HG03196 (cell line): ENCODE measurements at regions not wholly inside any gene's neighbourhood (a gene's known extent, or its start where the extent isn't known, plus 50 kb on each side); places are given as distances from the start of the nearest gene placed in this dataset.

Experiments used
- ATAC-seq: cut with Tn5 transposase; IDR thresholded peaks from one replicate; pipeline ENCODE4 v1.9.1; 2021; ENCODE audit not compliant: unreplicated experiment

DNA sequence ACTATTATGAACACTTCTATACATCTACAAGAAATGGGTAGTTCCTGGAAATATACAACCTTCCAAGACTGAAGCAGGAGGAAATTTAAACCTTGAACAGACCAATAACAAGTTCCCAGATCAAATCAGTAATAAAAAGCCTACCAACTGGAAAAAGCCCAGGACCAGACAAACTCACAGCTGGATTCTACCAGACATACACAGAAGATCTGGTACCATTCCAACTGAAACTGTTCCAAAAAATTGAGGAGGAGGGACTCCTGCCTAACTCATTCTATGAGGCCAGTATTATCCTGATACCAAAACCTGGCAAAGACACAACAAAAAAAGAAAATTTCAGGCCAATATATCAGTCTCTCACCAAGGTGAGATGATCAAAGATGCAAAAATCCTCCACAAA, 189.4 kb downstream of the RPS29 start:
- no peak for ATAC-seq

DNA sequence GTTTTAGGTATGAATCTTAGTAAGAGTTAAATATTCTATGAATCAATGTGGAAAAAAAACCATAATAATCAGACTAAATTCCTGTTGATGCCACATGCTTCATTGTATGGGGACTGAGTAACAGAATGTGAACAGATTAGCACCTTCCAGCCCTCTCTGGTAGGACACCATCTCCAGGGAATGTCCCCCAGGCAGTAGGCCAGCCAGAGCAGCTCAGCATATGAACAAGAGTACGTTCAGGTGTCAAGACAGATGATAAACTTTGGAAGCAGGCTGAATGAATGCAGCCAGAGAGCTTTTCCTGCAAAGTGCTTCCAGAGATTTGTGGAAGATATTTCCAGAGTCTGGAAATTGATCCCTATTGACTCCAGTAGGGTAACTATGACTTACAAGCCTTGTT, 204.4 kb downstream of the RPS29 start:
- no peak for ATAC-seq

DNA sequence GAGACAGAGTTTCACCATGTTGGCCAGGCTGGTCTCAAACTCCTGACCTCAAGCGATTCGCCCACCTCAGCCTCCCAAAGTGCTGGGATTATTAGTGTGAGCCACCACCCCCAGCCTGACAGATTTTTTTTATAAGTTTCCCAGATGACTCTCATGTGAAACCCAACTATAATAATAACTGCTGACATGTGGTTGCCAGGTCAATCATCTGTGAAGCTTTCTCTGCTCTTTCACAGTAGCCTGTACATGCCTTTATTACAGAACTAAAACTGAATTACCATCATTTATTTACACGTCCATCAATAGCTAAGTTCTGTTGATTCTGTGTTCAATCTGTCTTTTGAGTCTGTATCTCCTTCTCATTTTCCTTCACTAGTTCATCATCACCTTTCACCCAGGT, 218.5 kb downstream of the RPS29 start:
- no peak for ATAC-seq

DNA sequence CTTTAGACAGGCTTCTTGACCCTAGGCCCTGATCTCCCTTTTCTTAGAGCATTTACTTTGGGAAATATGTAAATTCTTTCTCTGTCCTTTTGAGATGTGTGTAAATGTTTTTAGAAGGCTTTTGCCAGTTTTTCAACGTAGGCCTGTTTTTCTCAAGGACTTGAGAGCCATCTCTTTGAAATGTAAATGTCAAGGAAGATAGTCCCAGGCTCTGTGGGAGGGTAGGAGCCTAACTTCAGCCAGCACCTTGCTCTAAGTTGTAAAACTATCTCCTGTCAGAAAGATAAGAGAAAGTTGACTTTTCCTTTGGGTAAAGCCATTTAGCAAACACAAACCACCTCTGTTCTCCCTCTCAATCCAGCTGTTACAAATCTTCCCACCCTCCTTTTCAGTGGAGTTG, 219.8 kb downstream of the RPS29 start:
- no peak for ATAC-seq

DNA sequence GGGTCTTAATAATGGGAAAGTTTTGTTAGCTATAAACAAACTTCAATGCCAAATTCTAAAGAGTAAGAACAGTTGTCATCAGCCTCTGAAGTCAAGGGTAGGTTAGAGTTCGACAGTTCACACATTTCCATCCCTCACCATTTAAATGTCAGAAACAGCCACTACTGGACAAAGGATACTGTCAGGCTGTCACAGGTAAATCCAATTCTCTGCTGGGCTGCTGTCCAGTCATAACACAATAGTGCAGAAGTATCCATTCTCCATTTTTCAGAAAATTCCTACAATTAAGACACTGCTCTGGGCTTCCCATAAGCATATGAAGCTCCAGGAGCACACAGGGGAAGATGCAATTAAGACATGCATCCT, 221.4 kb downstream of the RPS29 start:
- no peak for ATAC-seq

DNA sequence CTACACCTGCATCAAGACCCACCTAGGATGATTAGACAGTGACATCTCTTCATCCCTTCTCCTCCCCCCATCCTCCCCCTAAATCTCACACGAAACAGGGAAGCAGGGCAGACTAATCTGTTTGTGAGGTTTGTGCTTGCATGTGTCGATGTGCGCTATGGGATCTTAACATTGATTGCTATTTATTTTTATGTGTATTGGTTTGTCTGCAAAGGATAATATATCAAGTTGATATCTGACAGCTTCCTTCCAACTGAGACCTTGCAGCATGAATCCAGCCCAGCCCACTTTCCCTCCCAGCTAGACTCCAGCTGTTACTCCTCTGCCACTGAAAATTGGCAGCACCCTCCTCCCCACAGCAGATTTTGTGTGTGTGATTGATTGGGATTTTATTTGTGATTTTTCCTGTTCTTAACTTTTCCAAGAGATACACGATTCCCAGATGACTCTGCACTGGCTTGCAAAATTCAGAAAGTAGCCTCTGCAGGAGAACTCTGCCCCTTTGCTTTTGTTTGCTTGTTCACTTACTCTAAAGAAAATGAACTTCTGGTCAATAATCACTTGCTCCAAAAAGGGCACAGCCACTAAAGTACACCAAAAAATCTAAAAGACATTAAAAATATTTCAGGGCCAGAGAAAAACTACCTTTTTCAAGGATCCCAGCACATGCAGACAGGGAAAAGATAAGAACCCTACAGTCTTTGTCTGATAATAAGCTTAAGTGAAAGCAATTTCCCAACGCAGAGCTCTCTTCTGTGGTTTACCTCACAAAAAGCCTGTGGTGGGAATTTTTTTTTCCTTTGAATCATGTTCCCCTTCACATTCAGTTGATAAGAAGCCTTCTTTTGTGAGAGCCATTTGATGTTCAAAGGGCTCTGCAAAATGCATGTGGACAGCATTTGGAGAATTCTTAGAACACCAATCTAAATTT, 222.1 kb downstream of the RPS29 start:
- ATAC-seq, result no peak

DNA sequence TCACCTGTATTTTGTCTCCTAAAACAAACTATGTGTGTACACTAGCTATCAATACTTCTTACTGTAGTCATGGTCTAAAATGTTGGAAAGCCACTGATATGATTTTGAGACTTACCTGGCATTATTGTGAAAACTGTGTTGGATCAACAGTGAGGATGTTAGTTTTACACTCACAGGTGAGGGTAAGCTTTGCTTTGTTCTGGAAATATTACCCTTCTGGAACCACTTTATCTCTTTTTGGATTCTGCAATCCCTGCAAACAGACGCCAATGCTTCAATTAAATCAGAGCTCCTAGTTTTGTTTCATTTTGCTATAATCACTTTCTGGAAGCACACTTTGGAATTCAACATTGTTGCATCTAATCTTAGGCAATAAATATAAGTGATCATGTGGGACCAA, 223.3 kb downstream of the RPS29 start:
- no peak for ATAC-seq

DNA sequence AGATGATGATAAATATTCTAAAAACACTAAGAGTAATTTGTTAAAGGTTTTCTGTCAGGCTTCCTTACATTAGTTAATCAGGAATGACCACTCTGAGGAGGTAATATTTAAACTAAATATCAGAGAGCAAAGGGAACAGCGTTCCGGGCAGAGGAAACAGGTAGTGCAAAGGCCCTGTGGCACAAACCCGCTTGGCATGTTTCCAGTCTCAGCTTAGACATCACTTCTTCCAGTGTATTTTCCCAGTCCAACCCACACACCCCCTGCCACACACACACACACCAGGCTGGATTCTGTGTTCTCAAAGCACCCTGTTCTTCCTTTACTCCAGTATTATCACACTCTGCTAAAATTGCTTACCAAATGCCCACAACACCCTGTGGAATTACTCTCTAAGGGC, 247.1 kb downstream of the RPS29 start:
- ATAC-seq, result no peak

DNA sequence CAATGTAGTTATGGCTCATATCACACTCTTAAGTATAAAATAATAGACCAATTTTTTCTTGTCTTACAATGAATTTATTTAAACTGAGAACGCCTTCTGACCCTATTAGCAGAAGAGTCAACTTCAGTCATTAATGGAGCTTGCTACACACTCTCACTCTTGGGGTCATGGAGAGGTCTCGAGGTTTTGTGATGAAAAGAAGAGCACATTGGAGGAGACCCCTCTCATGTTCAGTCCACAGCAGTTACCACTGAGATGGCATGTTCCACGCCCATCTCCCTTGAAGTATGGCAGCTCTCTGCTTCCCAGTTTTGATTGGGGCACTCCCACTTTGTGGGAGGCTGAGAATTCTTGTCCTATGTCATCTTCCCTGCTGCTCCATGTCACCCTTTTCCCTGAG, 266.4 kb downstream of the RPS29 start:
- ATAC-seq, result no peak

DNA sequence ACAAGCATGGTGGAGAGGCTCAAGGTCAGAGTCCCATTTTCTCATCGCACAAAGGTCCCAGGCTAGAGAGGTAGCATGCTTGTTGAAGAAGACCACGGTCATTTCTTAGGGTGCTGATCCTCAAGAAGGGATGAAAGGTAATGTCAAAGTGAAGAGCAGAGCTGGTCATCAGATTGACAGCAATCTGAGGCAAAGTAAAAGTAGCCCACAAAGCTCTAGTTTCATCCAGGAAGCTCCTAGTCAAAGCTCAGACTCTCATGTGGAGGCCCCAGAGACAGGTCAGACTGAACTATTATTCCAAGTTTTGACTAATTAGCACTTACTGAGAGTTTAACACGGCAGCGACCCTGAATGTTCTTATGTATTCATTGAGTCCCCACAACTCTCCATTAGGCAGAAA, 270.6 kb downstream of the RPS29 start:
- no peak for ATAC-seq

DNA sequence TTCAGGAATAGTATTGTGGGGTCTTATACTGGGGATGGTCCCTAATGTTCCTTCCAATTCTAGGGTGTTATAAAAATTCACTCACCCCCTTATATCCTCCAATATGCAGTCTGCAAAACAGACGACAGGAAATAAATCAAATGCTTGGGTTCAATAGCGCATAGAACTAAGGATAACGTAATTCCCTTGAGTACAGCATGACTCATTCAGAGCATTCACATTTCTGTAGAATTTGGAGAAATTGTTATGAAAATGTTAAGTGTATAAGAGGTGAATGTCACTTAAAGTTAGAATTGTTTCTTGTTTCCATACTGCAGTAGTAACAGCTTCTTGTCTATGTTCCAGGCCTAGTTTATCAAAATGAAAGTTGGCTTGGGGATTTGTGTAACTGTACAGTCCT, 271.4 kb downstream of the RPS29 start:
- ATAC-seq, result no peak

DNA sequence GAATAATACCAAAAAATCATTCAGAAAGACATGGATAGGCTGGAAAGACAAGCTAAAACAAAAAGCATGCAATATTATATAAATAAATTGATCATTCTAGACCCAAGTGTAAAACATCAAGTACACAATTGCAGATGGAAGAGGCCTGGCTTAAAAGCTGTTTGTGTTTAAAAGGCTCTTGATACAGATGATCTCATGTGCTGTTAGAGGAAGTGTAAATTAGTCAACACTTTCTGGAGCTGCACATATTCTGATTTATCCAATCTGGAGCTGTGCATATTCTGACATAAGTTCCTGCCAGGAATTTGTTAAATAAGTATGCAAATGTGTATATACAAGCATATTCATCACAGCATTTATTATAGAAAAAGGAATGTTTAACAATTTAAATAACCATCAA, 273.1 kb downstream of the RPS29 start:
- no peak for ATAC-seq

DNA sequence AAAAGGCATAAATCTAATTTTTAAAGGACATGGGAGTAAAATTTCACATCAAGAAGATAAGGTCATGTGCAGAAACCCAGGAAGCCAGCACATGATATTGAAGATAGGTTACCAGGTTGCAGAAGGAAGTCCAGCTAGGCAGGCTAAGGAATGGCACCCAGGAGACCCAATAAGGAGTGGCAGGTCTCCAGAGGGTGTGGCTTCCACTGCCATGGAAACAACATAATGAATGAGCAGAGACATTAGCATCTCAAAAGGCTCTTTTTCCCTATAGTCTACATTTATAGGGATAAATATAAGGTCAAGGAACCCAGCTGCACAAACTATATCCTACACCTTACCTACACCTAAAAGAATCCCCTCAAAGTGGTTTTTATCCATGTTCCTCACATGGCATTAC, 275.9 kb downstream of the RPS29 start:
- ATAC-seq, result no peak

DNA sequence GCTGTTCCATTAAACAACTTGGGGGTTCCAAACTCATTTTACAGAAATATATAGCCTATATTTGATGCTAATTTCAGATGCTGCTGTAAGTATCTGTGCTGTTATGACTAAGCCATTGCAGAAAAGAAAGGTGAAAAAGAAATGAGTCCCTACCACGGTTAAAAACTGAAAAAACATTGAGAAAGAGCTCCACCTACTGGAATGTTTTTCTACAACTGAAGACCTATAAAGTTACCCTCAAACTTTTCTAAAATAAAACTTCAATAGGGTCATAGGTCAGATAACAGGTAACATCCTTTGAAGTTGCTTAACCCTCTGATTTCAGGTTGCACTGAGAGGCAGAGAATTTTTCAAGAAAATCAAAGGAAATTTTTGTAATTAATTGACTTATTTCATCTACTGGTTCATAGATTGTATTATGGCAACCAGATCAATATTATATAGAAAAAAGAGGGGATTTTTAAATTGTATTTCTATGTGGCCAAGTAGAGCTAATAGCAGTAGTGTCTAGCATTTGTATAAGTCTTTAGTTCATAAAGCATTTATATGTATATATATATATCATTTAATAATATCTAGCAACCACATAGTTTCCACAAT, 279.9 kb downstream of the RPS29 start:
- ATAC-seq, result no peak

DNA sequence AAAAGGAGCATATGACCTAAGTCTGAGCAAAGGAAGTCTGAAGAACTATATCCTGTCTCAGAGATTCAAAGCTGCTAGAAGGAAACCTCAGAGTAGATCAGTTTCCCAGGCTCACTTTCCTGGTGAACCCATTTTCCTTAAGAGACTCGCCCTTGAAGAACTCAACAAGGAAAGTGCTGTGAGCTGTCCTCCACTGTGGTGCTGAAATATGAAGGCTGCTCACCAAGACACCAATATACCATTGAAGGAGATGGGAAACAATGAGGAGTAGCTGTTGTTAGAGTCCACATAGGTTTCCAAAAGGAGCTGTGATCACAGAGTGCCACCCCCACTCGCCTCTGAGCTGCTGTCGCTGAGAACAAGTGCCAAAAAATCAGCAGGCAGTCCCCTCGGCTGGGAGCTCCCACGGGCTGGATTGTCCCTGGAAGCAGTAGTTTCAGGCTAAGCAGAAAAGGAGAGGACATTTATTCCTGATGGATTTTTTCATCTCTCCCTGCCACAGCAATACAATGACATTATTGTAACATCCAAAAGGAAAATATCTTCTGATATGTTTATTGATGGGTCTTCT, 282.1 kb downstream of the RPS29 start:
- ATAC-seq, result no peak

DNA sequence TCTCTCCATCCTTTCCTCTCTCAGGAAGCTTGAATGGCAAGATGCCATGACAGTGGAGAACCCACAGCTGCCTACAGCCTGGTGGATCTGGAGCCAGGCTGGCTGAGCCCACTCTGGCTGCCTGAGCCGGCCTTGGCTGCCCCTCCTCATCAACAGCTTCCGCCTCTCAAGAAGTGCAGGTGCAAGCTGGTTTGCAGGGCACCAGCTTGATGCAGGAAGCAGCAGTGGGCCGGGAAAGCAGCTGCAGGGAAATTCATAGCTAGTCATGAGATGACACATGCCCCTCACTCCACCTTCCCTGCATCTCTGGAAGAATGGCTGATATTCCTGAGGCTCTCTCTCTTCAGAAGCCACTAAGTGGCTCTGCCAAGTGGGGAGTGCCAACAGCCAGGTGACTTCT, 289.1 kb downstream of the RPS29 start:
- ATAC-seq, result no peak

DNA sequence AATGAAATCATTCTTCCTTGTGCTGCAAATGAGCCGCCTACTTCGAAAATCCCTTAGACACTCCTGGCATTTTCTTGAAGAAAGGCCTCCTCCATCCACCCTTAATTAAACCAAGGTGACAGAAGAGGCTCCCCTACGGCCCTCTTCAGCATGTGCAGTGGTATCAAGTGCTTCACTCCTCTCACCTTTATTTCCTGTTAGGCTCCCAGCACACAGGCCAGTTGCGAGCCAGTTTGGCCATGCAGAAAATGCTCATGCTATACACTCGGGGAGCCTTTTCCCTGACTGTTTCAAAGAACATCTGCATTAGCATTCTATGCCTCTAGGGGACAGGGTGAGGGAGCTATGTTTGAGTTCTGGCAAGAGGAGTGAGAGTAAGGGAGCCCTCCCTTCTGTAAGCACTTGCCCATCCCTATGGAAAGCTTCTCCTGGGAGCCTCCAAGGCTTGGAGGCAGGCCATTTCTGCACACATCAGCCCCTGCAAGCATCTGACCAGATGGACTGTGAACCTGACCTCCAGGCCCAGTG, 291.5 kb downstream of the RPS29 start:
- ATAC-seq, result no peak

DNA sequence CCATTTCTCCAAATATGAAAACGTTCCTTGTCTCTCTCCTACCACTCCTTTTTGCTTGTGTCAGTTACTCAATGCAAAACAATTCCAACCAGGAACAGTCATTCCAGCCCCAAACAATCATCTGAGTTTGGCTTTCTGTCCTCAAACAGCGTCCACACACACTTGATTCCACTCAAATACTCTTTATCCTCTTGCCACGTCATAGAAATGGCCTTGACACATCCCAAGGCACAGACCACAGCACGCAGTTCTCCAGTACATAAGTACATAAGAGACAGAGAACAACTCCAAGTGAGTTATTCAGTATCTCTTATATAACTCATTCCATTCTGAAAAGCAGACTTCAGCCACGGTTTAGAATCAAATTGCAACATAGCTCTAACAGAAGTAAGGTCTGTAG, 299.2 kb downstream of the RPS29 start:
- no peak for ATAC-seq

DNA sequence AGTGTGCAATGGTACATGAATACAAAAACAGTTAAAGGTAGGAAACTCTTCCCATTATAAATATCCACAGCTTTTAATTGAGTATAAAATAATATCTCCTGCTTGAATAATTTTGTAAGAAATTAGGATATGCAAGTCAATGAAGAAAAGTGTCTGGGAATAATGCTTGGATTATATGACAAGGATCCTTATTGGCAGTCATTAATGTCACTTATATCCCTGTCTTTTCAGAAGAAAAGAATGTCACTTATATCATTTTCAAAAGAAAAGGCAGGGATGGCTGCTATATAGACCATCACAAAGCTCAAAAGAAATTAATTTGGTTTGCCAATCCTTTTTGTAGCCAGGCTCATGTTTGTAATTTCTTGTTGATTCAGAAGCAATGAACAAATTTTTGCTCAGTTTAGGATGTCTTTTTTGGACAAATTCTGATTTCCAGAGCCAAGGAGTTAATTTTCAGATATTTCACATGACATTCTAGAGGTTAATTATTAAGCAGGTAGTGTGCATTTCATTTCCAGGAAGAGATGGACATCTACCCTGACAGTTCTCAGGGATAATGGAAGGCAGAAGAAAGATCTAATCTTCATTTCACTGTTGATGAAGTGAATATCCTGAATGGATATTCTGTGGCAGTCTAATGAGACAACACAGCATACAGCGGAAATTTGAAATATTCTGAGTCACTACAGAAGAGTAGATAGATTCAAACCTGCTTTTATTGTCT, 299.8 kb downstream of the RPS29 start:
- ATAC-seq, result no peak

DNA sequence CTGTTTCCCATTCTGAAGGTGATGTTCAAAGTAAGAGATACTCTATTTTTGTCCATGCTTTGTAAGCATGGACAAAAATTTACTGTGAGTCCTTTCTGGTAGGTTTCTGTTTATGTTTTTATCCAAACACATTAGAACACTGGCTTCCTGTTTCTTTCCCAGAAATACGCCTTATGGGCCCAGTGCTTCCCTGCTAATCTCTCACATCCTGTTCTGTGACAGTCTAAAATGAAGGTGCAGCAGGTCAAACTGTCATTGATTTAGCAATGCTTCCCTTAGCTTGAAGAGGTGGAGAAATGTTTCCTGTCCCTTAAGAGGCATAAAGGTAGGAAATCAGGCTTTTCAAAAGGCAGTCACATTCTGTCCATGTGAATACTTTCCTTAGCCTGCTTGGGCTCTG, 305.6 kb downstream of the RPS29 start:
- no peak for ATAC-seq

DNA sequence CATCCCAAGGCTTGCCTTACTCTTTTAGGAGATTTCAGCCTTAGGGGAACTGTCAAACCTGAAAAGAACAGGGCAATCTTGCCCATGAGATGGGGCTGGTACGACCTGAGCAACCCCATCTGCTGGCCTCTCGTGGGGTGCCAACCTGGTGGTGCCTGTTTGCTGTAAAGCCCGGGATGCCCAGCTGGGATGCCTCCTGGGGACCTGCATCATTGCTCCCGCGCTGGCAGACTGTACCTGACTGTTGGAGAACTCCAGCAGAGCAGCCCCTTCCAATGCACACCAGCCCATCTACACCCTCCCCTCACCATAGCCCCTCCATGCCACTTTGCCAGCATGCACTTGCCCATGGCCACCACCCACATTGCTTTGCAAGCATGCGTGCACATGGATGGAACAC, 335.7 kb downstream of the RPS29 start:
- no peak for ATAC-seq

DNA sequence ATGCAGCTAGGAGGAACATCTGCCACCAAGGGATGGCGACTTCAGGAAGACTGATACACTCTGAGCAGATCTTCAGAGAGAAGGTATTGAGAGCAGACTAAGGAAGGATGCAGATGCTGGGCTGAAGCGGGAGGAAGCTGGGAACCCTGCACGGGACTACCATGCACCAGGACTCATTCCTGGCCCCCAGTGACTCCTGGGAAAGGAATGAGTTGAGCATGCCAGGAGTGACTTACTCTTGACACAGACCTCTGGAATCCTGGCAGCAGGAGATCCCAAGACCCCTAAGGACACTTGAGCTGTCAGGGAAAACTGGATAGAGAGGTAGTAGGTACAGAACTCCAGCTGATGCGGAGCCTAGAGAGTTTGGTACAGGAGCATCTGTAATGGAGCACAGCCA, 336.1 kb downstream of the RPS29 start:
- ATAC-seq, result no peak
